Cardiac muscle cell (in vitro differentiated cells and primary cell): ENCODE measurements at regions not wholly inside any gene's neighbourhood (a gene's known extent, or its start where the extent isn't known, plus 50 kb on each side); places are given as distances from the start of the nearest gene placed in this dataset.
"Not testable (repeated sequence)": the region's sequence is repeated elsewhere in the genome, so short reads cannot be mapped to it uniquely, and the experiment has no call there.

Experiments used
- DNase-seq, 2 donors: peaks; one replicate each; pipeline versions ENCODE4 v3.0.0 to v3.0.0-alpha.2; 2010 to 2017; ENCODE audit warnings: low read depth in 1 of 2, low spot score in 1 of 2
- H3K27ac ChIP-seq: fragments of 200-600 bp; sonication (generic); 2 replicates; pipeline ENCODE4 v1.5.1; 2016
- H3K27me3 ChIP-seq: fragments of 200-600 bp; sonication (generic); 2 replicates; pipeline ENCODE4 v1.6.0; 2016; ENCODE audit warnings: control low read depth
- H3K36me3 ChIP-seq: fragments of 200-600 bp; sonication (generic); 2 replicates; pipeline ENCODE4 v1.5.1; 2016; ENCODE audit warnings: control low read depth
- H3K4me1 ChIP-seq: fragments of 200-600 bp; sonication (generic); 2 replicates; pipeline ENCODE4 v1.8.1; 2017; ENCODE audit warnings: low read depth, mild to moderate bottlenecking, mixed run types
- H3K4me3 ChIP-seq: fragments of 200-600 bp; sonication (generic); 2 replicates; pipeline ENCODE4 v1.5.1; 2016; ENCODE audit warnings: mild to moderate bottlenecking
- H3K9me3 ChIP-seq: fragments of 200-600 bp; sonication (generic); 2 replicates; pipeline ENCODE4 v1.5.1; 2017; ENCODE audit warnings: low read depth, mild to moderate bottlenecking, control low read depth
- TF ChIP-seq, protein P1 (sequence below): IDR thresholded peaks from 2 replicates; pipeline ENCODE4 v1.5.1; 2012; ENCODE audit warnings: low read depth, mild to moderate bottlenecking, low read length

DNA sequence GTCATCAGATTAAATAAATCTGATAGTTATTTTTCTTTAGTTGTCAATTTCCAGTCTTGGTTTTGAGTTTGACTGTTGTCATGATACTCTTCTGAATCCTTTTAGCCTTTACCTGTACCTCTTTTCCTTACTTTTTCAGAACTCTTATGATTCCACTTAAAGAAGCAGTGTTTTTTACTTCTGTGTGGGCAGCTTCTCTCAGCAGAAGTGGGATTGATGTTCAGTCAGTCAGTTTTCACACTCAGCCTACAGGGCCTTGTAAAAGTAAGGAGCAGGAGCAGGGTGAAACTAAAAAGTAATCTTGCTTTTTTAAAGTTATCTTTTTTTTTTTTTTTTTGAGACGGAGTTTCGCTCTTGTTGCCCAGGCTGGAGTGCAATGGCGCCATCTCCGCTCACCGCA, 75.1 kb downstream of the HAUS1 start:
- H3K27me3 ChIP-seq = no peaks in the 10 kb centered on the region
- TF ChIP-seq, protein P1, sequence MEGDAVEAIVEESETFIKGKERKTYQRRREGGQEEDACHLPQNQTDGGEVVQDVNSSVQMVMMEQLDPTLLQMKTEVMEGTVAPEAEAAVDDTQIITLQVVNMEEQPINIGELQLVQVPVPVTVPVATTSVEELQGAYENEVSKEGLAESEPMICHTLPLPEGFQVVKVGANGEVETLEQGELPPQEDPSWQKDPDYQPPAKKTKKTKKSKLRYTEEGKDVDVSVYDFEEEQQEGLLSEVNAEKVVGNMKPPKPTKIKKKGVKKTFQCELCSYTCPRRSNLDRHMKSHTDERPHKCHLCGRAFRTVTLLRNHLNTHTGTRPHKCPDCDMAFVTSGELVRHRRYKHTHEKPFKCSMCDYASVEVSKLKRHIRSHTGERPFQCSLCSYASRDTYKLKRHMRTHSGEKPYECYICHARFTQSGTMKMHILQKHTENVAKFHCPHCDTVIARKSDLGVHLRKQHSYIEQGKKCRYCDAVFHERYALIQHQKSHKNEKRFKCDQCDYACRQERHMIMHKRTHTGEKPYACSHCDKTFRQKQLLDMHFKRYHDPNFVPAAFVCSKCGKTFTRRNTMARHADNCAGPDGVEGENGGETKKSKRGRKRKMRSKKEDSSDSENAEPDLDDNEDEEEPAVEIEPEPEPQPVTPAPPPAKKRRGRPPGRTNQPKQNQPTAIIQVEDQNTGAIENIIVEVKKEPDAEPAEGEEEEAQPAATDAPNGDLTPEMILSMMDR = no peak
- peaks cover 24% of the 10 kb centered on the region for H3K4me1 ChIP-seq
- no peak for DNase-seq
- no peak overlapping the region for H3K27ac ChIP-seq
- no peaks in the 10 kb centered on the region for H3K36me3 ChIP-seq
- H3K9me3 ChIP-seq = no peaks in the 10 kb centered on the region
- H3K4me3 ChIP-seq = no peak overlapping the region

DNA sequence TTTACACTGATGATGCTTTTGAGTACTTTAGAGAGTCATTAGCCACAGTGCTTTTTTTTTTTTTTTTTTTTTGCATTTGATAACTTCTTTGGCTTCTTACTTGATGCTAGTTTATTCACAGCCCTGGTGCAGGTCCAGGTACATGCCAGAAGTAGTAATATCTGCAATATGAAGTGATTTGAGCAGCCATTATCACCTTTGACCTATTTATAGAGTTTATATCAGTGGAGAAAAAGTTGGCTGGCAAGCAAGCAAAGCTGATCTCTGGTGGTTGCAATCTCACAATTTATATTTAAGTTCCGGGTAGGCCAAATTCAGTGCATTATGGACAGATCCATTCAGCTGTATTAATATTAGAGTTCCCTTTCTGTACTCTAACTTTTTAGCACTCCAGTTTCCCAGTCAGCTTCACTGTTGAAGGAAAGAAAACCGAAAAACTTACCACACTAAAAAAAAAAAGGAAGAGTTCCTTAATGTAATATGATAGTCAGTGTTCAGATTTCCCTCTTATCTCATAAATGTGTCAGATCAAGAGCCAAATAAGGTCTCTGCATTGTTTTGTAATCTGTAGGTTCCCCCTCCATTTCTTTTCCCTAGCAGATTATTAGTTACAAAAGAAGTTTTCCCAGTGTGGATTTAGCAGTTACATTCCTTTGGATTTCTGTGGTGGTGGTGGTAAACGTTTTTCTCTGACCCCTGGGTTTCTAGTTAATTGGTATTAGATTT, 78.6 kb downstream of the HAUS1 start:
- H3K27ac ChIP-seq = peak overlapping the region; percentile 64
- no peak overlapping the region for H3K4me3 ChIP-seq
- peaks cover 16% of the 10 kb centered on the region for H3K4me1 ChIP-seq
- no peaks in the 10 kb centered on the region for H3K9me3 ChIP-seq
- no peaks in the 10 kb centered on the region for H3K27me3 ChIP-seq
- DNase-seq = peak in 1 of 2 donors; percentile 44
- TF ChIP-seq, protein P1 = no peak
- no peaks in the 10 kb centered on the region for H3K36me3 ChIP-seq

DNA sequence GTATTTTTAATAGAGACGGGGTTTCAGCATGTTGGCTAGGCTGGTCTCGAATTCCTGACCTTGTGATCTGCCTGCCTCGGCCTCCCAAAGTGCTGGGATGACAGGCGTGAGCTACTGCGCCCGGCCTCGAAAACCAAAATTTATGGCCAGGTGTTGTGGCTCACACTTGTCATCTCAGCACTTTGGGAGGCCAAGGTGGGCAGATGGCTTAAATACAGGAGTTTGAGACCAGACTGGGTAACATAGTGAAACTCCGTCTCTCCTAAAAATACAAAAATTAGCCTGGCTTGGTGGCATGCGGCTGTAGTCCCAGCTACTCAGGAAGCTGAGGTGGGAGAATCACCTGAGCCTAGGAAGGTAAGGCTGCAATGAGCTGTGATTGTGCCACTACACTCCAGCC, 80.1 kb downstream of the HAUS1 start:
- H3K36me3 ChIP-seq, H3K27ac ChIP-seq, H3K9me3 ChIP-seq, H3K4me3 ChIP-seq, DNase-seq, H3K27me3 ChIP-seq: not testable (repeated sequence)
- H3K4me1 ChIP-seq = peaks cover 16% of the 10 kb centered on the region

DNA sequence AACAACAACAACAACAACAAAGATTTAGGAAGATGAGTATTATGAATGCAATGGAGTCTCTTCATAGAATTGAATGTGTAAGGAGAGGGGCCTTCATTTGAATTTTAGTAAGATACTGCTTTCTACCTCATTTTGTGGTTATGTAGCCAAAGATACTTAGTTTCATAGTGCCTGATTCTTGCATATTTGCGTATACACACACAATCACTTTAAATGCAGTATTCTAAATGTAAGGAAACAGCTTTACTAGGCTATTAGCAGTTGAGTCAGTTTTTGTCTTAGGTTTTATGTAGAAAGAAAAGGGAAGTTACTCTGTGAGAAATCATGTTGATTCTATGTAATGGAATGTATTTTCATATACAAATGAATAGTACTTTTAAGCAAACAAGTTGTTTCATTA, 80.5 kb downstream of the HAUS1 start:
- H3K4me3 ChIP-seq = no peak overlapping the region
- H3K36me3 ChIP-seq = no peaks in the 10 kb centered on the region
- no peaks in the 10 kb centered on the region for H3K27me3 ChIP-seq
- no peak for DNase-seq
- H3K9me3 ChIP-seq = no peaks in the 10 kb centered on the region
- no peak overlapping the region for H3K27ac ChIP-seq
- TF ChIP-seq, protein P1 = no peak
- H3K4me1 ChIP-seq = peaks cover 16% of the 10 kb centered on the region

DNA sequence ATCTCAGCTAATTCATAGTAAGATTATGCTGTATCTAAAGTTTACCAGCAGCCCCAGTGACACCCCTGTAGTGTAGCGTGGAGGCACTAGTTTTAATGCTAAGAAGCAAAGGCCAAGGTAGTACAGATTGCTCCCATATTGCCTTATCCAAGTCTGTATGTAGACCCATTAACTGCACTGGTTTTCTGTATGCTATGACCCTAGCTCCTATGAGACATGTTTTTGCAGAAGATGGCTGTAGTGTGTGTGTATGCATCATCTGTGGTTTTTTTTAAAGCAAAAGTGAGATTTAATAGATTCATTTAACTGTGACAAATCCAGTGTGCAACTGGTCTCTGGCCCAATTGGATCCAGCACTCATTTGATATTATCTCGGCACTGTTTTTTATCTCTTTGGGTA, 86.5 kb downstream of the HAUS1 start:
- Histone ChIP-seq H3K27ac (no peak overlapping the region), H3K9me3 (no peaks in the 10 kb centered on the region), H3K4me3 (no peak overlapping the region), H3K4me1 (no peaks in the 10 kb centered on the region), H3K27me3 (no peaks in the 10 kb centered on the region), H3K36me3 (no peaks in the 10 kb centered on the region)
- DNase-seq = no peak
- TF ChIP-seq, protein P1 = no peak

DNA sequence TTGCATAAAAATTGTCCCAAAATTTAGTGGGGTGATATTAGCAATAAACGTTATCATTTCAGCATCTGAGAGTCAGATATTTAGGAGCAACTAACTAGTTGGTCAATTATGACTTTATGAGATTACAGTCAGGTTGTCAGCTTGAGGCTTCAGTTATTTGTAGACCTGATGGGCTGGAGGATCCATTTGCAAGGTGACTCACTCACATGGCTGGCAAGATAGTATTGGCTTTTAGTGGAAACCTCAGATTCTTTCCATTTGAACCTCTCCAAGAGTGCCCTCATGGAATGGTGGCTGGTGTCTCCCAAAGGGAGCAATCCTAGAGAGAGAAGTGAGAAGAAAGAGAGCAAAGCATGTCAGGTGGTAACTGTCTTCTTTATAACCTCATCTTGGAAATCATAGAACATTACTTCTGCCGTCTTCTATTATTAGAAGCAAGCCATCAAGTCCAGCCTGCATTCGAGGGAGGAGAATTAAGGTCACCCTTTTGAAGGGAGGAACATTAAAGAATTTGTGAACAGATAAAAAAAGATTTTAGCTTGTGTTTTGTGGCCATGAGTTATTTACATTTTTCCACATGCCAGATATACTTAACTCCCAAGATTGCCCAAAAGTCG, 92.5 kb downstream of the HAUS1 start:
- no peaks in the 10 kb centered on the region for H3K36me3 ChIP-seq
- no peak overlapping the region for H3K27ac ChIP-seq
- DNase-seq = no peak
- TF ChIP-seq, protein P1 = no peak
- no peak overlapping the region for H3K4me3 ChIP-seq
- no peaks in the 10 kb centered on the region for H3K4me1 ChIP-seq
- H3K9me3 ChIP-seq = no peaks in the 10 kb centered on the region
- H3K27me3 ChIP-seq = no peaks in the 10 kb centered on the region
